ENCODE measurements at regions not wholly inside any gene's neighbourhood (a gene's known extent, or its start where the extent isn't known, plus 50 kb on each side); places are given as distances from the start of the nearest gene placed in this dataset.

GRCh38 chr10:104574838-104575237 is 66.3 kb upstream of the SORCS3 start:
- Histone ChIP-seq H3K4me2 (no peak overlapping the region), H3K27me3 (peaks cover 4% of the 10 kb centered on the region), H3K36me3 (replicated peaks; ENCODE audit: insufficient read depth, low read depth) (no peaks in the 10 kb centered on the region), H3K4me1 (ENCODE audit: insufficient read depth) (no peaks in the 10 kb centered on the region), H2AFZ (no peak overlapping the region), H3K9me2 (replicated peaks; ENCODE audit: insufficient read depth) (no peaks in the 10 kb centered on the region), H3K27ac (no peak overlapping the region), H3K9me3 (ENCODE audit: low read depth) (peaks cover 5% of the 10 kb centered on the region), H3K4me3 (no peak overlapping the region), H4K20me1 (ENCODE audit: insufficient read depth, poor library complexity, severe bottlenecking) (no peaks in the 10 kb centered on the region), H3K79me2 (no peaks in the 10 kb centered on the region)
- TF ChIP-seq CTCF (IDR thresholded peaks at IDR 0.05; ENCODE audit: poor library complexity), result no peak
- no peak for TF ChIP-seq EZH2phosphoT487 (IDR thresholded peaks at IDR 0.05; ENCODE audit: low read depth, severe bottlenecking, unreplicated experiment)
- no peak for TF ChIP-seq EZH2 (IDR thresholded peaks at IDR 0.05; ENCODE audit: borderline replicate concordance)
- no peak for DNase-seq (ENCODE audit: low spot score)

GRCh38 chr10:104576611-104577010 is 64.5 kb upstream of the SORCS3 start:
- H2AFZ ChIP-seq, result no peak overlapping the region
- 93% methylated on average over 5 of the region's 5 CpGs for WGBS (ENCODE audit: low lambda C conversion rate, missing lambda C conversion rate)
- TF ChIP-seq EZH2phosphoT487 (IDR thresholded peaks at IDR 0.05; ENCODE audit: low read depth, severe bottlenecking, unreplicated experiment) (no peak), CTCF (IDR thresholded peaks at IDR 0.05; ENCODE audit: poor library complexity) (no peak), EZH2 (IDR thresholded peaks at IDR 0.05; ENCODE audit: borderline replicate concordance) (no peak)
- no peaks in the 10 kb centered on the region for H3K9me2 ChIP-seq (replicated peaks; ENCODE audit: insufficient read depth)
- H3K9me3 ChIP-seq (ENCODE audit: low read depth), result no peaks in the 10 kb centered on the region
- no peaks in the 10 kb centered on the region for H3K79me2 ChIP-seq
- no peaks in the 10 kb centered on the region for H3K36me3 ChIP-seq (replicated peaks; ENCODE audit: insufficient read depth, low read depth)
- H3K4me2 ChIP-seq, result no peak overlapping the region
- no peak overlapping the region for H3K4me3 ChIP-seq
- H3K27me3 ChIP-seq, result peaks cover 11% of the 10 kb centered on the region
- no peak overlapping the region for H3K27ac ChIP-seq
- H4K20me1 ChIP-seq (ENCODE audit: insufficient read depth, poor library complexity, severe bottlenecking), result no peaks in the 10 kb centered on the region
- H3K4me1 ChIP-seq (ENCODE audit: insufficient read depth), result no peaks in the 10 kb centered on the region
- no peak for DNase-seq (ENCODE audit: low spot score)

- H2AFZ ChIP-seq, result no peak overlapping the region
- H3K9me2 ChIP-seq (replicated peaks; ENCODE audit: insufficient read depth), result no peaks in the 10 kb centered on the region
- peaks cover 12% of the 10 kb centered on the region for H3K27me3 ChIP-seq
- no peak for TF ChIP-seq EZH2 (IDR thresholded peaks at IDR 0.05; ENCODE audit: borderline replicate concordance)
- TF ChIP-seq EZH2phosphoT487 (IDR thresholded peaks at IDR 0.05; ENCODE audit: low read depth, severe bottlenecking, unreplicated experiment), result no peak
- TF ChIP-seq CTCF (IDR thresholded peaks at IDR 0.05; ENCODE audit: poor library complexity), result no peak
- no peaks in the 10 kb centered on the region for H3K79me2 ChIP-seq
- no peaks in the 10 kb centered on the region for H3K36me3 ChIP-seq (replicated peaks; ENCODE audit: insufficient read depth, low read depth)
- no peaks in the 10 kb centered on the region for H3K9me3 ChIP-seq (ENCODE audit: low read depth)
- H3K4me3 ChIP-seq, result no peak overlapping the region
- H4K20me1 ChIP-seq (ENCODE audit: insufficient read depth, poor library complexity, severe bottlenecking), result no peaks in the 10 kb centered on the region
- H3K4me2 ChIP-seq, result no peak overlapping the region
- no peak for DNase-seq (ENCODE audit: low spot score)
- 66% methylated on average over 5 of the region's 5 CpGs for WGBS (ENCODE audit: low lambda C conversion rate, missing lambda C conversion rate)
- H3K27ac ChIP-seq, result no peak overlapping the region
- no peaks in the 10 kb centered on the region for H3K4me1 ChIP-seq (ENCODE audit: insufficient read depth)
Measured at GRCh38 chr10:104577163-104577562, 63.9 kb upstream of the SORCS3 start.

Measured in hepatocyte (in vitro differentiated cells).